ENCODE measurements at regions not wholly inside any gene's neighbourhood (a gene's known extent, or its start where the extent isn't known, plus 50 kb on each side); places are given as distances from the start of the nearest gene placed in this dataset.

DNA sequence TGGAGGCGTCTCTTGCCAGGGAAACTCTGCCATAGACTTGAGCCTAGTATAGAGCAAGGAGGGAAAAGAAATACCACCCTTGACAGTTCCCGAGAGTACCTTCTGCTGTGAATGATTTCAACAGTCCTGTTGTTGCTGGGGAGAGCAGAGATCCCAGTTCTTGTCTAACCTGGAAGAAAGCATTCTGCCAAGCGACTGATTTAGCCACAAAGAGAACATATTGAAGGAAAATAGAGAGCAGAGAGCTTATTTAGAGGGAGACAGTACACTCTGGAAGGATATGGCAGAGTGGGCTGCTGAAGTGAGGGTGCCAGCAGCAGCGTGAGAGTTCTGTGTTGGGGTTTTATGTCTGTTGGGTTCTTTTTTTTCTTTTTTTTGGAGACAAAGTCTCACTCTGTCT is 966.9 kb upstream of the TMEM132C start:
- no peak for DNase-seq (ENCODE audit: low read depth)

DNA sequence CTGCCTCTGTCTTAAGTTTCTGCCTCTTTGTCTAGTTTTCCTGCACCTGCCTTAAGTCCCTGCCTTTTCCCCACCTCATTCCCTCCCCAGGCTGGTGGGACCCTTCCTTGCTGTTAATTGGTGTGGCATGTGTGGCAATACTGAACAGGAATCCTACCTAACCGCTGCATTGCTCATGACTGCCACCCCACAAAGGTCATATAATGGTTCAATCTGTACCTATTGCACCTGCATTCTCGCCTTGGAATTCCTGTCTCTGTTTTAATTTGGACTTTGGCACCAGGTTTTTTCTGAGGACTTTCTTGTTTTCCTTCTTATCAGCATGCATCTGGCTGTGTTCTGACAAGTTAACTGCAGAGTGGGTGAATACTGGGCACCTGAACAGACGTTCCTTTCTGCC is 966.2 kb upstream of the TMEM132C start:
- DNase-seq (ENCODE audit: low read depth), result no peak

DNA sequence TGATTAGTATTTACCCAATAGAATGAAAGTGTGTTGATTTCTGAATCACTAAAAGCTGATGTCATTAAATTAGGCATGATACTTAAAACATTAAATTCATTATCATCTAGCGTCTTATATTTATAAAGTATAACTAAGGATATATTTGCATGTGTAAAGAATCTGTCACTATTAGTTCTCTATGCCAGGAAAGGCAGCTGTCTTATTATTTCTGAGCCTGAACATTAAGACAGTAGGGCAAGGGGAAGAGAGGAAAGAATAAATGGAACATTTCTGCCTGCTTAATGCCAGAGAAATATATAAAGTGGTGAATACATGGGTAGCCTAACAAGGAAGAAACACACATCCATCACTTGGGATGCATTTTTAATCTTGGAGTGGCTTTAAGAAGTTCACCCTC is 965.1 kb upstream of the TMEM132C start:
- no peak for DNase-seq (ENCODE audit: low read depth)

DNA sequence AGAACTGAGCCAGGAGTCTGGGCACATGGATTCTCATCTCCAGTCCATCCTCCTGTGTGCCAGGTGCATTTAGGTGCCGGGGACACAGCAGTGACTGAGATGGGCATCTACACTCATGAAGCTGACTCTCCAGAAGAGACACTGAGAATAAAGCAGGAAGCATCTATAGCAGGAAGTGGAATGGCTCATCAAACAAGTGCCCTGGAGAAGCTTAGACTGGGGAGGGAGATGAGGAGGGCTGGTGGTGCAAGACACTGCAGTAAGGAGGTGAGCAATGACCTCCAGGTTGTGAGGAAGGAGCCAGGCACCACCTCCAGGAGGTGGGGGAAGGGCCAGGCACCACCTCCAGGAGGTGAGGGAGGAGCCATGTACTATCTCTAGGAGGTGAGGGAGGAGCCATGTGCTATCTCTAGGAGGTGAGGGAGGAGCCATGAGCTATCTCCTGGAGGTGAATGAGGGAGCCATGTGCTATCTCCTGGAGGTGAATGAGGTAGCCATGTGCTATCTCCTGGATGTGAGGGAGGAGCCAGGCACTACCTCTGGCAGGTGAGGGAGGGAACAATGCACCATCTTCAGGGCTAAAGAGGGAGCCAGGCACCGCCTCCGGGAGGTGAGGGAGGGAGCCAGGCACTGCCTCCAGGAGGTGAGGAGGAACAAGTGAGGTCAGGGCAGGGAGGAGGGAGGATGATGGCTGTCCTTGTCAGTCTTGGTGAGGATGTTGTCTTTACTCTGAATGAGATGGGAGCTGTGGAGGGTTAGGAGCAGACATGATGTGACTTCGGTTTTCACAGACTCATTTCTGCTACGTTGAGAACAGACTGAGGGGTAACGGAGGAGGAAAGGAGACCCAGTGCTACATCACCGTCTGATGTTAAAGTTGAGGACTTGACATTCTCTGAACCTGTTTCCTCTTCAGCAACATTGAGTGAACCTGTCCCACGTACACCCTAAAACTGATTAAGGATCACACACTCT is 961.9 kb upstream of the TMEM132C start:
- no peak for DNase-seq (ENCODE audit: low read depth)

DNA sequence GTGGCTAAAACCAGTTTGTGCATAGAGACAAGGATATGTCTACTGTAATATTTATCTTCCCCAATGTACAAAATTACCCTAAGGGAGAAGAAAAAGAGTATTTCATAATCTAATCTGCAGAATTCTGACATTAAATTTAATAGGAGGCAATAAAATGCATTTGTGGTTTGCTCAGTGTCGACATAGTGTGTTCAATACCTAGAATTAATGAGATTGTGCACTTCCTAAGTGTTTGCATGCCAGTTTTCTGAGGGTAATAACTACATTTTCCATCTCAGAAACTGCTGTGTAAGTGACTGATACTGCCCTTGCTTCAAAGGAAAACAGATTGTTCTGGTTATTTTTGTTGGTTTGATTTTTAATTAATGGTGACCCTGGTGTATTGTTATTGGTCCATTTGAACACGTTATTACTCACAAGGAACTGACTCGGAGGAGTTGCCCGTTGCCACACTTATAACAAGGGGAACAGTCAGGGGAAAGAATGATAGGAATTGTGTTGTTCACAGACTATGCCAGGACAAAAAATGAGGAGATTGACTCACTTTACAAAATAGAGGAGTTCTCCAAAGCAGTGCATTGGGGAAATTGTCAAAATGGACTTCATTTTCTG is 960.3 kb upstream of the TMEM132C start:
- no peak for DNase-seq (ENCODE audit: low read depth)

DNA sequence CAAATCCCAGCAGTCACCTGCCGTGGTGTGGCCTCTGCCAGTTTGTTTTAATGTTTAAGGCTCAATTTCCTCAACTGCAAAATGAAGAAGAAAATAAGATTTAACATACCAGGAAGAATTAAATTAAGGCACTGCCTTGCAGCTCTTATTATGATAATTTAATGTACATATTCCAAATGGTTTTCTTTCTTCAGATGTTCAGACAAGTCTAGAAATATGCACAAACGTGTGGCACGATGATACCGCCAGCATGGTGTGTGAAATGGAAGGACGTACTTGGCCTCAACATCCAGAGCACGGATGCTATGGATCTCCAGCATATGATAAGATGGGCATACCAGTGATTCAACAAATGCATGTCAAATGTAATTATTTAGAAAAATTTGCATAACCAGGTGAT is 959.4 kb upstream of the TMEM132C start:
- no peak for DNase-seq (ENCODE audit: low read depth)

DNA sequence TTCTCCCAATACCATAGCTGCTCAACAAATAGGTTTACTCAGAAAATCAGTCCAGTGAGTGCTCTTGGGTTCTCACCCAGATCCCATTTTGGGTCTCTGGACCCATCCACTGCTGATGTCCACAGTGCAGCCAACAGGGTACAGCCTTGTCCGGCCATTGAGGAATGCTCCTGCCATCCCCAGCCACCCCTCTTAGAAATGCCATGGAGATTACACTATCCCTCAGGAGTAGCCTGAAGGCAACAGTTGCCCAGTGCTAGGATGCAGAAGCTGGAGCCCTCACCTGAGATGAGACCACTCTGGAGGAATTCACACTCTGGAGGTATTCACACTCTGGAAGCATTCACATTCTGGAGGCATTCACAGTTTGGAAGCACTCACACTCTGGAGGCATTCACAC is 958.8 kb upstream of the TMEM132C start:
- DNase-seq (ENCODE audit: low read depth), result no peak

DNA sequence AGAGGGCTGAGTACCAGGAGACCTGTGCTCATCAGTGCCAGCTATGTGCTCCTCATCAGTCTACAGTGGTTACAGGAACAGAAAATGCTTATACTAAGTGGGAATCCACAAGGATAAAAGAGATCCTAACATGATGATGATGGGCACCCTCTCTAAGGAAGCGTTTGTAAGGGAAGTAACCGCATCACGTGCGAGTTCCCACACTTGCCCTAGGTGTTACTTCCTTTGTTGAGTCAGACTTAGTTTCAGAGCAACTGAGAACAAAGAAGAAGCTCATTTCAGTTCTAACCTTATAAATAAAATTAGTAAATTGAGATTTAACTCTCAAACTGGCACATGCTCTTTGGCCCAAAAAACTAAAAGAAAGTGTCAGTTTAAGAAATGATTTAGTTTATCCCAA is 956.4 kb upstream of the TMEM132C start:
- no peak for DNase-seq (ENCODE audit: low read depth)

DNA sequence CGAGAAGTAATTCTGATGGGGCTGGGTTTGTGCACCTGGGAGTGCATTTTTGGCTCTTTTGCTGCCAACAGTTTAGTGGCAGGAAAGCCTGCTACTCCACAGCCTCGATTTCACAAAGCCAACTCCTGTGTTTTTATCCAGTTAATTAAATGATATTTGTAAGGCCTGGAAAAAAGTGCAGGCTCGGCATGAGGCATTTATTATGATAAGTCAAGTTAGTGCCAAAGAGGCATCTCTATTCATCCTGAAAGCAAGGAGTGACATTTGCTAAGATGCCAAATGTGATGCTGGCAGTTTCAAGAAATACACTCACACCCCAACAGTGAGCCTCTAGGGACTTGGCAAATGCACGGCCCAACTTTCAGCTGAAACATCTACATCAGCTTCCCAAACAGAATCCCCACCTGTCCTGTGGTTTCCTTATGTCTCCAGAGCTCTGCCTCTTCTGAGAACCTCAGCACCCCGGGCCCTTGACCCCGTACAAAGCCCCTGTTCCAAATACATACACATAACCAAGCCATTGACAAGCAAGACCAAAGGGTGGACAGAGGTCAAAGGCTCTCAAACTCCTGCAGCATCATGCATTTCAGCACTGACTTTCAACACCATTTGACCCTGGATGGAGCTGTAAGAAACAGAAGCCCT is 955.1 kb upstream of the TMEM132C start:
- DNase-seq (ENCODE audit: low read depth), result no peak

DNA sequence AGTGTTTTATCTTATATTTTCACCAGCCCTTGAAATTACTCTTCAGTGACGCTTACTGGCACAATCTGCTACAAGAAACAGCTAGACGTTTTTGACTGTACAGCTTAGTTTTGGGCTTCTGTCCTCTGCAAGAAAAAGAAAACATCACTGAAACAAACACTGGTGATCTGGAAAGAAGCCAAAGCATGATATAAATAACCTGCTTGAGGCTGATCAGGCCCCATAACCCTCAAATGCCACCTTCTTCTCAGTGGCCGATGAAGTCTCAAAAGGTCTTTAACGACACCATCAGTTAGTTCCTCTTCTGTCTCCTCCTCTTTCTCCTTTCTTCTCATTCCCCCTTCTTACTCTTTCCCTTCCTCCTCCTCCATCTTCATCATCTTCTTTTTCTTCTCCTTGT is 942.3 kb upstream of the TMEM132C start:
- no peak for DNase-seq (ENCODE audit: low read depth)

DNA sequence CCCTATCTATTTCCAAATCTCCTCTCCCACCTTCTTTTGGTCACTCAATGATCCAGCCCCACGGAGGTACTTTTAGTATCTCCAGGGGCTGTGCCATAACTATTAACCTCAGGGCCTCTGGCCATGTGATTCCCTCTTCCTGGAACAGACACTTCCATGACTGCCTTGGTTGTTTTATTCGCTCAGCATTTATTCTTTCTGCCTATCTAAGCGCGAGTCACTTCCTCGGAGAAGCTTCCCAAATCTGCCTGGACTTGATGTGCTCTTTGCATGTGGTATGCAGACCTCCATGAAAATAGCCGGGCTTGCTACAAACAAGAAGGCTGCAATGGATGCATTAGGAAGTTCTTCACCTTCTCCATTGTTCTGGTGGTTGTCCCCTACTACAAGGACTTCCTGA is 939.0 kb upstream of the TMEM132C start:
- no peak for DNase-seq (ENCODE audit: low read depth)

DNA sequence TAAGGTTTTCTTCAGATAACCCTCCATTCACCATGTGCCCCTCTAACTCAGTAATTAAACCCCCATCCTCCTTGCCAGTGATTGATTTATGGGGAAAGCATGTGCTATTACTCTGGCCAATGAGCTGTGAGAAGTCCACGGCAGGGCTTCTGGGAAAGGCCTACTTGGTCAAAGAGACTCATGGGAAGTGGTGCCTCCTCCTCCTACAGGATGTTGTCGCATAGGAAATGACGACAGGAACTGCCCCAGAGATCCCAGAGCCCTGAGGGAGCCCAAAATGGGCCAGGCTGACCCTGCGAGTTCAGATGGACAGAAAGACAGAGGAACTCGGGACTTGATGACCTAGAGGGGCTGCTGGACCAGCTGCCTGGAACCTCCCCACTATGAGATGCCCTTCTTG is 938.1 kb upstream of the TMEM132C start:
- DNase-seq (ENCODE audit: low read depth), result no peak

DNA sequence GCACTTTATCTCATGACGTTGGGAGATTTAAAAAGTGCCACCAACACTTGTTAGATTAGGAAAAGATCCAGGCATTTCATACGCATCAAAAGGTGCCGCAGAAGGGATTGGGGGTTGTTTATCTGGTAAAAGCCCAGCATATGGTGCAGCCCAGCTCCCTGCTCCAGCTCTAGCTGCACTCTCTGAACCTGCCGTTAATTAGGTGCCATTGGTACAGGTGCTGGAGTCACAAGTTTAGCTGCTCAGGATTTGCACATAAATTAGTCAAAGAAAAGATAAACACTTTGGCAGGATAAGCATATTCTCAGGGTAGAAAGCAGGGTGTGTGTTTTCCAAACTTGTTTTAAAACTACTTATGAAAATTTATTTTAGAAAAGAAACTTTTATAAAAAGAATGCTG is 932.6 kb upstream of the TMEM132C start:
- no peak for DNase-seq (ENCODE audit: low read depth)

DNA sequence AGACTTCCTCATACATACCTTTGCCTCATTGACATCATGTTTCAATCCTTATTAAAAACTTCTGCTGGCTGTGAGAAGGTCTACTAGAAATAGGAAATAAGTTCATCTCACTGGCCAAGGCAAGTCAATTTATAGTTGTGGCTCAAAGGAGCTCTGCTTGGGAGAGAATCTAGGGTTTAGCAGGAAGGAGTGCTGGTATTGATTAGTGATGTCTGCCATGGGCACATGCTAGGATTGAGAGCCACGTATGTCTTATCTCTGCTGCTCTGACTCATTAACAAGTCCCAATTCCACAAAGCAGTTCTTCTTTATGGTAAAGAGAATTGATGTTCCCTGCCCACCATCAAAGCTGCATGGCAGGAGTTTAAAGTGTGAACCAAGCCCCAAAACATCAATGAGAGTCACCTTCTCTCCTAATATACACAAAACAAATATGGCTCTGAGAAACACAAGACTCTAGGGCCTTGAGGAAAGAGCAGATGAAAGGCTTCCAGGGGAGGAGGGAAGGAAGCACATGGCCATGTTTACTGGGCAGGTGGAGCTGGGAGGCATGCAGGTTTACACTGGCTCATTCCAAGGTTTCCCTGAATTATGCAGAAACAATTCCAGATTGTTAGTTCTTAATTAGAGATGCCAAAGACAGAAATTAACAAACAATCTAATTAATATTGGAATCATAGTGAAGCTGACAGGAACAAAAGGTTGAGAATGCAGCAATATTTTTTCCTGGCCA is 931.9 kb upstream of the TMEM132C start:
- DNase-seq (ENCODE audit: low read depth), result no peak

DNA sequence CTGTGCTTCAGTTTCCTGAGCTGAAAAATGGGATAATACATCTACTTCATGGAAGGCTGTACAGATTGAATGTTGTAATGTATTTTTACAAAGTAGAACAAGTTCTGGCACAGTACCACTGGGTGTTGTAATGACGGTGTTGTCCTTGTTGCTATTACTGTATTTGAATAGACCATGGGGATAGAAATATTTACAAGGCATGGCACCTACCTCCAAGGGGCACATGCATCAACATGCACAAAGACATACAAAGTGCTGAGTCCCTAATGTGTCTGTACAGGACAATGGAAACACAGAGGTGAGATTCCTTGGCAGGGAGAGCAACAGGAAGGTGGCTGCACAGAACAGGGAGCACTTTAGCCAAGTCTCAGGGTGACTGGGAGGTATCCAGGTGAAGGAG is 930.6 kb upstream of the TMEM132C start:
- DNase-seq (ENCODE audit: low read depth), result no peak

DNA sequence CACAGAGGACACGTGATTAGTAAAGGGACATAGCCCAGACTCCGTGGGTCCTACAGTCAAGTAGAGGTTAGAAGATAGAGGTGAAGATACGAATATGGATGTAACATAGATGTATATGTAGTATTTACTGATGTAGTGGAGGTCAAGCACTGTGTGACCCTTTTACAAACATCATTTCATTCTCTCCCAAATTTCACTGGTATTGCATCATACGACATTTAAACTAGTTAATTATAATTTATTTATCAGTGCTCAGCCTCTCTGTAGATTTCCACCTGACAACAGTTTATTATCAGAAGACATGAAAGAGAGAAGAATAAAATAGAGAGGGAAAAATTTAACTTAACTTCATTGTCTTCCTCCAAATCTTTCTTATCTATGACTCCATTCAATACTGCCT is 927.9 kb upstream of the TMEM132C start:
- DNase-seq (ENCODE audit: low read depth), result no peak

DNA sequence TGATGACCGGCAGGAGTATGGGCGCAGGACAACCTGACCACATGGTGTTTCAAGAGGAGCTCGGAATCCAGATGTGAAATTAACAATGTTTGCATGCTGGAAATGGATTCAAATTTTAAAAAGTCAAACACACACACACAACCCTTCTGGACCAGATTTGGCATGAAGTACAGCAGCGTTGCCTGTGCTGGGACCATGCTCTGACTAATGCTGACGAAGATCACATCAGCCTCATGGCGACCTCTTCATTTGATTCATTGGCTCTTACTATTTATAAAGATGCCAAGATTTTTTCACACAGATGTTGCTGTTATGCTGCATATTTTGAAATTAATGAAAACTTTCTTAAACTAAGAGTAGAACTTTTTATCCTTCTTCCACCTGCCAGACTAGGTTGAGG is 926.6 kb upstream of the TMEM132C start:
- no peak for DNase-seq (ENCODE audit: low read depth)

DNA sequence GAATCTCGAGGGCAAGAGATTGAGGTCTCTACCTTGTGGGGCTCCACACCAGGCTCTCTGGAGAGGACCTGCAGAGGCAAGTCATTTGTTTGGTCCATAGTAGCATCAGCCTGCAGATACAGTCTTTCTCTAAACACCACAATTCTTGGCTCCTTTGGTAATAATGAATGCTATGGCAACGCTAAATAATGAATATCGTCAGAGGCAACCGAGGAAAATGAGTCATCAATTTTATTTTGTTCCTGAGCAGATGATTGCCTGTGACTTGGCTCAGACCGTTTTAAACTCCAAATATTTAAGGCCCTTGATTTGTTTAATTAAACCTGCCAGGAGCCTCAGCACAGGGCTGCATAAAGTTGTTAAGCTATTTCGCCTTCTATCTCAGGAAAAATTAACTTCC is 924.1 kb upstream of the TMEM132C start:
- no peak for DNase-seq (ENCODE audit: low read depth)

DNA sequence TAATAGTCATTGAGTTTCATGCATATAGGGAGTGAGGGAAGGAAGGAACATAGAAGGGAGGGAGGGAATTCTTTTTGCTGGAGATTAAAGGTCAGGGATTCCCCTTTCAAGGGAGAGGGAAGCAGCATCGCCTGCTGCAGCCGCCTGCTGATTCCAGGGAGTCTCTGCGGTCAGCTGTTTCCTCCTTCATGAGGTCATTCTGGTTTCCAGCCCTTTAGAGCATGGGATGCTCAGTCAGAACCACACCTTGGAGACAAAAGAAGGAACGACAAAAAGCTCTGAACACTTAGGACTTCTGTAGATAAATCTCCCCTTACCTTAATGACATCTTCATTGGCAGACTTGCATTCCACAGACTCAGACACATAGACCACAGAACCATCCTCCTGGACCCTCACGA is 923.0 kb upstream of the TMEM132C start:
- no peak for DNase-seq (ENCODE audit: low read depth)

DNA sequence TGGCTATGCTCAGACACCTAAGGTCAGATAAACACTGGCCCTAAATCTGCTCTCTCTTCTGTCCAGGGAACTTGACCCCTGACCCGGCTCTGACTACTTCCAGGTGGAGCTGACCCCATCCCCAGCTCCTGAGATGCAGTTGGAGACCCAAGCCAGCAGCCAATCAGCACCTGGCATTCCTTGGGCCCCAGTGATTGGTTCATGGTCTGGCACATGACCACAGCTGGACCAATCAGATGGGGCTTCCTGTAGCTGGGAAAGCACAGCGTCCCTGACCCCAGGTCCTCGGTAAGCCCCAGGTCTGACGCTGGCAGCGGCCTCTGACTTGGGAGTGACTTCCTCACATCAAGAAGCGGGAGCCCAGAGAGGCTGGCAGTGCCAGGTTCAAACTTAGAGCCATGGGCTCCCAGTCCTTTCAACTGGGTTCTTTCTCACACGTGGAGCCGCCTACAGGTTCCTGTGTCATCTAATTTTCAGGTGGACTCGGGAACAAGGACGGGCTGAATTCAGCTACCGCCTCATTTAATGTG is 915.4 kb upstream of the TMEM132C start:
- DNase-seq (ENCODE audit: low read depth), result no peak

DNA sequence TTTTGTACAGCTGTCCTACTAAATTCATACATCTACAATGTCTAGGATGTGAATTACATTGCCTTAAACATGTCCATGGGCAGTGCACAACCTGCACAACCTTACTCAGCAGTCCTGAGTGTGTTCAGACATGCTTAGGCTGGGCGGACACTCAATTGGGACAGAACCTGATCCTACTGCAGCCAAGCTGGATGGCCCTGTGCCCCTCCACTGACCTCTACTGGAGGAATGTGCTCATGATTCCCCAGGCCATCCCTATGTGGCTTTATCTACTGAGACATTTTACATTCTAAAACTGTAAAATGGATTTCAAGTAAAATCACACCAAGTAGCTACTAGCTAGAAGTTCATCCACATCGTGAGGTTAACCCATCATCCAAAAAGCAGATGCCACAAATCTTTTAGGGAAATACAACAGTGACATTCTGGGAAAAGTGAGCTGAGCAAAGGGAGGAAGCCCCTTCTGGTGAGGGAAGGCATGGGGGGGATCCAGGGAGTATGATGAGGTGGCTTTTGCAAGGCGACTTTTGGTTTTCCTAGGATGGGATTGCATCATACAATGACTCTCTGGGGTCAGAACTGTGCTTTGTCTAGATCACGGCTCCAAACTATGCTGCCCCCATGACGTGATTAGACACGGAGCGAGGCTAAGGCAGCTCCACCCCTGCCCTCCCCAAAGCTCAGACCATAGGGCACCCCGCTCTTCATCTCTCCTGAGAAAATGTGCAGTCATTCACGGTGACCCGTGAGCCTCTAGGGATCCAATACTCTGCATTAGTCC is 911.7 kb upstream of the TMEM132C start:
- no peak for DNase-seq (ENCODE audit: low read depth)

Data from activated T-cell treated with anti-CD3 and anti-CD28 coated beads for 1 hour (primary cell).